ENCODE measurements at regions not wholly inside any gene's neighbourhood (a gene's known extent, or its start where the extent isn't known, plus 50 kb on each side); places are given as distances from the start of the nearest gene placed in this dataset.

DNA sequence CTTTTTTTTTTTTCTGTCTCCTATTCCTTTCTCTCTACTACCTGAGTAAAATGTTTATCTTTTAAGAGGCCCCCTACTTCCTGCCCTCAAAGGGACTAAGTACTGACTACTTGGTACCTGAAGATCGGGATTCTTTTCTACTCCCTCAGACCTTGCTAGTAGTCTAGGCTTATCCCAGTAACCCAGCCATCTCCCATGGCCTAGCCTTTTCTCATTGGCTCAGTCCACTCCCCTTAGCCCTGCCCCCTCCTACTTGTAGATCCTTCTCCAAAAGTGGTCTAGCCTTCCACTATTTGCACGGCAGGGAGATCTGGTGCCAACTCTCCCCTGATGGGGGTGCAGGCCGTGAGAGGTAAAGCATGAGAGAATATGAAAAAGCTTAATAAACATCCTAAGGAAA lies 133.7 kb downstream of the RCN1 start:
- Histone ChIP-seq H3K36me3 (replicated peaks) (no peaks in the 10 kb centered on the region), H3K27me3 (replicated peaks) (no peaks in the 10 kb centered on the region), H3K4me3 (ENCODE audit: low read depth, low read length) (no peak overlapping the region), H3K27ac (no peak overlapping the region)
- TF ChIP-seq, protein P1, sequence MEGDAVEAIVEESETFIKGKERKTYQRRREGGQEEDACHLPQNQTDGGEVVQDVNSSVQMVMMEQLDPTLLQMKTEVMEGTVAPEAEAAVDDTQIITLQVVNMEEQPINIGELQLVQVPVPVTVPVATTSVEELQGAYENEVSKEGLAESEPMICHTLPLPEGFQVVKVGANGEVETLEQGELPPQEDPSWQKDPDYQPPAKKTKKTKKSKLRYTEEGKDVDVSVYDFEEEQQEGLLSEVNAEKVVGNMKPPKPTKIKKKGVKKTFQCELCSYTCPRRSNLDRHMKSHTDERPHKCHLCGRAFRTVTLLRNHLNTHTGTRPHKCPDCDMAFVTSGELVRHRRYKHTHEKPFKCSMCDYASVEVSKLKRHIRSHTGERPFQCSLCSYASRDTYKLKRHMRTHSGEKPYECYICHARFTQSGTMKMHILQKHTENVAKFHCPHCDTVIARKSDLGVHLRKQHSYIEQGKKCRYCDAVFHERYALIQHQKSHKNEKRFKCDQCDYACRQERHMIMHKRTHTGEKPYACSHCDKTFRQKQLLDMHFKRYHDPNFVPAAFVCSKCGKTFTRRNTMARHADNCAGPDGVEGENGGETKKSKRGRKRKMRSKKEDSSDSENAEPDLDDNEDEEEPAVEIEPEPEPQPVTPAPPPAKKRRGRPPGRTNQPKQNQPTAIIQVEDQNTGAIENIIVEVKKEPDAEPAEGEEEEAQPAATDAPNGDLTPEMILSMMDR (IDR thresholded peaks at IDR 0.05; ENCODE audit: low read depth, low read length, missing control alignments): no peak
- in situ Hi-C loops (cut with HindIII; ENCODE audit: low pct_ligation_motif_present, low sequenced_read_pairs): no loop called here
- DNase-seq: no peak

DNA sequence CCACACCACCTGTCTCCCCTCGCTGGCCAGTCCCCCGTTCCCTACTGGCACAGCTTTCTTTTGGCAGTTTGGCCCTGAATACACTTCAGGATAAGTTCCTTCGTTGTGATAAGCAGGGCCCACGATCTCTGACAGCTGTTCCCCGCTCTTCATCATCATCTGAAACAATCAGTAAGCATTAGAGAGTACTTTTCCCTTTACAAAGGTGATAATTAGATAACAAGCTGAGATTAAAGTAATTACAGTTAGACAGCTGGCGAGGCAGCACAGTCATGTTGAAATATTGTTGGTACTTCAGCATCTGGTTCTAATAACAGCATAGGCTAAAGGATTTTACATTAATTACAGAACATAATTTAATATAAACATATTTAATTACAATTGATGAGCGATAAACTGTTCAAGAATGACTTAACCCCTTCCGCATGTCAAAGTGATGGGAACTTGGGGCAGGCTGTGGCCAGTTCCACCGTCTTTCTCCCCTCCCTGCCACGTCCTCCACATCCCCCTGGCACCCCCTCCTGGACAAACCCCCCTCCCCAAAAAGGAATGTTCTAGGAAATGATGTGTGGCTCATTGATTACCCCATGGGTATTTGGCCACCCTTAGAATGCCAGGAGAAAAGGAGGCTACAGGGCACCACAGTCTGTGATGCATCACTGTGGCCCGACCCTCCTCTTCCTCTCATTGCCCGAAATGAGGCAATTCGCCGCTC lies 134.9 kb downstream of the RCN1 start:
- DNase-seq: no peak
- Histone ChIP-seq H3K27me3 (replicated peaks) (no peaks in the 10 kb centered on the region), H3K36me3 (replicated peaks) (no peaks in the 10 kb centered on the region), H3K27ac (no peak overlapping the region), H3K4me3 (ENCODE audit: low read depth, low read length) (no peak overlapping the region)
- in situ Hi-C loops (cut with HindIII; ENCODE audit: low pct_ligation_motif_present, low sequenced_read_pairs): no loop called here
- TF ChIP-seq, protein P1 (IDR thresholded peaks at IDR 0.05; ENCODE audit: low read depth, low read length, missing control alignments): no peak

DNA sequence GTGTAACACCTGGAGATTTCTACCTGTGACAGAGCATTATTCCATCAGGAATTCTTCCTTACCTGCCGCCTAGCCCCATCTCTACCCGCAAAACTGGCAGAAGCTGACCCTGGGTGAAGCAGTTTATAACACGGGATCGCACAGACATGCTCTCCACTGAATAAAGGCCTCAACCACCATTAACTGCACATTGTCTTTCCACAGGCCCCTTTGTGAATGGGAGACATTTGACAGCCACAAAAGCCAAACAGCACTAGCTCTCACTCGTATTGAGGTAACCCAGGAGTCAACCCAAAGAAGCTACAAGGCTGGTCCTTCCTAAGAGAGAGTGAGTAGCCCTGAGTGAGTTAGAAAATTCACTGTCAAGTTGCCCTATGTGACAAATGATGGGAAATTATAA lies 135.6 kb downstream of the RCN1 start:
- no peak for DNase-seq
- Histone ChIP-seq H3K4me3 (ENCODE audit: low read depth, low read length) (no peak overlapping the region), H3K27ac (no peak overlapping the region), H3K27me3 (replicated peaks) (no peaks in the 10 kb centered on the region), H3K36me3 (replicated peaks) (no peaks in the 10 kb centered on the region)
- TF ChIP-seq, protein P1 (IDR thresholded peaks at IDR 0.05; ENCODE audit: low read depth, low read length, missing control alignments): no peak
- in situ Hi-C loops (cut with HindIII; ENCODE audit: low pct_ligation_motif_present, low sequenced_read_pairs): no loop called here

DNA sequence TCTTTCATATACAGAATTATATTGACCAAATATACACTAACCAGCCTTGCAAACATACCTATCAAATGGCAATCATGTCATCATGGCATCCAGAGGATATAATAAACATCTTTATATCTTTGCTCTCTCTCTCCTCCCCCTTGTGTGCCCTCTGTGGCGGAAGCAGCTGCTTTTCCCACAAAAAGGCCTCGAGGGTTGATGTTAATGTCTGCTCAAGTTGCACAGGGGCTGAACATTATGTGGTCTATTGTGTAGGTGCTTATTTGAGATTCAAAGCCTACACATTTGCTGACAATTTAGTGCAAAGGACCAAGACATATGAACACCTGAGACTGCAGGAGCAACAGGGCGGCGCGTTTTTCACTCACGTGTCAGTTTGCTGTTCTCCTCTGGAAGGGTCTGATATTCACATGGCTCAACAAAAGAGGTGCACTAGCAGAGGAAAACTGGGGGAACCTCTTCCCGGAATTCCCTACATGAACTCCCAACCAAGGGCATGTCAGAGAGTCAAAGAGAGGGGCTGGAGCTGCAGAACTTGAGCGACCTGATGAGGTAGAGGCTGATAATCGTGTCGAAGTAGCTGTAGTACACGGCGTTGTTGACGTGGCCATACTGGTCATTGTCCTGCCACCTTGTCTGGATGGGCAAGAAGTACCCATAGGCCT lies 138.8 kb downstream of the RCN1 start:
- Histone ChIP-seq H3K36me3 (replicated peaks) (no peaks in the 10 kb centered on the region), H3K27ac (no peak overlapping the region), H3K27me3 (replicated peaks) (no peaks in the 10 kb centered on the region), H3K4me3 (ENCODE audit: low read depth, low read length) (no peak overlapping the region)
- in situ Hi-C loops (cut with HindIII; ENCODE audit: low pct_ligation_motif_present, low sequenced_read_pairs): no loop called here
- DNase-seq: no peak
- TF ChIP-seq, protein P1 (IDR thresholded peaks at IDR 0.05; ENCODE audit: low read depth, low read length, missing control alignments): no peak

DNA sequence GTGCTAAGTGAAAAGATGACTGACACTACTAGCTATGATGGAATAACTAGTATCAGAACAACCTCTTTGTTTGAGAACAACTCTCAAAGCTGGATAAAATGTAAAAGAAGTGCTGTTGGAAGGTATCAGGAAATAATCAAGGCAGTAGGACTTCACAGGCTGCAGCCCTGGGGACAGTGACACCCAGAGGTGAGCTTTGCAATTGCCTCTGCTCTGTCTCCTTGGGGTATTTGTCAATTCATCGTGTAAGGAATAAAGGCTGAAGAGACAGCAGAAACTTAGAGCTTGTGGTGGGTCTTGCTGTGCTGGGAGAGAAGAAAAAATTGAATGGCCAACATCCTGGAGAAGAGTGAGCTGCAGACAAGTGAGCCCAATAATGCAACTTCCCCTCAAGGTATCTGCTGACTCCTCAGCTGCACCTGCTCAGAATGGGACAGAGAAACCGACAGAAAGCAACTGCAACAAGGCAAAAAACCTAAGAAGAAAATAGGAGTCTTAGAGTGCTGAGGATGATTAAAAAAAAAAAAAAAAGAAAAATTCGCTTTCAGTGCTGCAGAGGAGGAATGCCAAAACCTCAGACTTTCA lies 141.1 kb downstream of the RCN1 start:
- H3K36me3 ChIP-seq (replicated peaks): no peaks in the 10 kb centered on the region
- DNase-seq: peak; percentile 32
- no peaks in the 10 kb centered on the region for H3K27me3 ChIP-seq (replicated peaks)
- H3K27ac ChIP-seq: no peak overlapping the region
- in situ Hi-C loops (cut with HindIII; ENCODE audit: low pct_ligation_motif_present, low sequenced_read_pairs): no loop called here
- TF ChIP-seq, protein P1 (IDR thresholded peaks at IDR 0.05; ENCODE audit: low read depth, low read length, missing control alignments): peak; percentile 89
- H3K4me3 ChIP-seq (ENCODE audit: low read depth, low read length): no peak overlapping the region
